ENCODE measurements at regions not wholly inside any gene's neighbourhood (a gene's known extent, or its start where the extent isn't known, plus 50 kb on each side); places are given as distances from the start of the nearest gene placed in this dataset.

DNA sequence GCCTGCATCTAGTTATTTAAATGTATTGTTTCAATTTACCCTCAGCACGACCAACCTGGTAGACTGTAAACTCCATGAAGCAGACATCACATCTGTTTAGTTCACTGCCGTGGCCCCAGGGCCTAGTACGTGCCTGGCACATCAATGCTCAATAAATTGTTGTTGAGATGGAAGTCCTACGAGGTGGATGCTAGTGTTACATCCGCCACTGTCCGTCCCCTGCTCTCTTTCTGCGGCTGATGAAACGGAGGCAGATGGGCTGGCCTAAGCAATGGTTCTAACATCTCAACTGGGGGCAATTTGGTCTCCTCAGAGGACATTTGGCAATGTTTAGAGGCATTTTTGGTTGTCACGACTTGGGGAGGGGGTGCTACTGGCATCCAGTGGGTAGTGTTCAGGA is 121.4 kb upstream of the IGSF21 start (continued):
- TF ChIP-seq, protein P1, sequence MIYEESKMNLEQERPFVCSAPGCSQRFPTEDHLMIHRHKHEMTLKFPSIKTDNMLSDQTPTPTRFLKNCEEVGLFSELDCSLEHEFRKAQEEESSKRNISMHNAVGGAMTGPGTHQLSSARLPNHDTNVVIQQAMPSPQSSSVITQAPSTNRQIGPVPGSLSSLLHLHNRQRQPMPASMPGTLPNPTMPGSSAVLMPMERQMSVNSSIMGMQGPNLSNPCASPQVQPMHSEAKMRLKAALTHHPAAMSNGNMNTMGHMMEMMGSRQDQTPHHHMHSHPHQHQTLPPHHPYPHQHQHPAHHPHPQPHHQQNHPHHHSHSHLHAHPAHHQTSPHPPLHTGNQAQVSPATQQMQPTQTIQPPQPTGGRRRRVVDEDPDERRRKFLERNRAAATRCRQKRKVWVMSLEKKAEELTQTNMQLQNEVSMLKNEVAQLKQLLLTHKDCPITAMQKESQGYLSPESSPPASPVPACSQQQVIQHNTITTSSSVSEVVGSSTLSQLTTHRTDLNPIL (CRISPR knock-in tag; IDR thresholded peaks at IDR 0.05; ENCODE audit: low read depth) = no peak

GRCh38 chr1:17990401-17990800 is 117.2 kb upstream of the IGSF21 start:
- ATAC-seq = no peak

GRCh38 chr1:17991996-17992395 is 115.6 kb upstream of the IGSF21 start:
- ATAC-seq = no peak

More at GRCh38 chr1:17990401-17990800, 117.2 kb upstream of the IGSF21 start:
- TF ChIP-seq BACH2 (CRISPR knock-in tag; IDR thresholded peaks at IDR 0.05; ENCODE audit: borderline replicate concordance) (no peak), SNAI2 (CRISPR knock-in tag; IDR thresholded peaks at IDR 0.05) (no peak), PPARA (CRISPR knock-in tag; IDR thresholded peaks at IDR 0.05; ENCODE audit: borderline replicate concordance) (no peak), GLIS3 (CRISPR knock-in tag; IDR thresholded peaks at IDR 0.05) (no peak), ZFP30 (CRISPR knock-in tag; IDR thresholded peaks at IDR 0.05) (no peak), ARNTL (CRISPR knock-in tag; IDR thresholded peaks at IDR 0.05; ENCODE audit: borderline replicate concordance, low read depth) (no peak), ZNF70 (CRISPR knock-in tag; IDR thresholded peaks at IDR 0.05) (no peak), ZFP3 (CRISPR knock-in tag; IDR thresholded peaks at IDR 0.05) (no peak), RARB (CRISPR knock-in tag; IDR thresholded peaks at IDR 0.05) (no peak), ZNF565 (CRISPR knock-in tag; conservative IDR thresholded peaks at IDR 0.05; ENCODE audit: low read depth) (no peak), TOX (CRISPR knock-in tag; IDR thresholded peaks at IDR 0.05; ENCODE audit: borderline replicate concordance) (no peak), TCF4 (CRISPR knock-in tag; IDR thresholded peaks at IDR 0.05; ENCODE audit: borderline replicate concordance) (no peak), ESRRG (CRISPR knock-in tag; IDR thresholded peaks at IDR 0.05) (no peak)
- TF ChIP-seq, protein P2, sequence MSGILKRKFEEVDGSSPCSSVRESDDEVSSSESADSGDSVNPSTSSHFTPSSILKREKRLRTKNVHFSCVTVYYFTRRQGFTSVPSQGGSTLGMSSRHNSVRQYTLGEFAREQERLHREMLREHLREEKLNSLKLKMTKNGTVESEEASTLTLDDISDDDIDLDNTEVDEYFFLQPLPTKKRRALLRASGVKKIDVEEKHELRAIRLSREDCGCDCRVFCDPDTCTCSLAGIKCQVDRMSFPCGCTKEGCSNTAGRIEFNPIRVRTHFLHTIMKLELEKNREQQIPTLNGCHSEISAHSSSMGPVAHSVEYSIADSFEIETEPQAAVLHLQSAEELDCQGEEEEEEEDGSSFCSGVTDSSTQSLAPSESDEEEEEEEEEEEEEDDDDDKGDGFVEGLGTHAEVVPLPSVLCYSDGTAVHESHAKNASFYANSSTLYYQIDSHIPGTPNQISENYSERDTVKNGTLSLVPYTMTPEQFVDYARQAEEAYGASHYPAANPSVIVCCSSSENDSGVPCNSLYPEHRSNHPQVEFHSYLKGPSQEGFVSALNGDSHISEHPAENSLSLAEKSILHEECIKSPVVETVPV (CRISPR knock-in tag; IDR thresholded peaks at IDR 0.05) = no peak
- TF ChIP-seq, protein P3, sequence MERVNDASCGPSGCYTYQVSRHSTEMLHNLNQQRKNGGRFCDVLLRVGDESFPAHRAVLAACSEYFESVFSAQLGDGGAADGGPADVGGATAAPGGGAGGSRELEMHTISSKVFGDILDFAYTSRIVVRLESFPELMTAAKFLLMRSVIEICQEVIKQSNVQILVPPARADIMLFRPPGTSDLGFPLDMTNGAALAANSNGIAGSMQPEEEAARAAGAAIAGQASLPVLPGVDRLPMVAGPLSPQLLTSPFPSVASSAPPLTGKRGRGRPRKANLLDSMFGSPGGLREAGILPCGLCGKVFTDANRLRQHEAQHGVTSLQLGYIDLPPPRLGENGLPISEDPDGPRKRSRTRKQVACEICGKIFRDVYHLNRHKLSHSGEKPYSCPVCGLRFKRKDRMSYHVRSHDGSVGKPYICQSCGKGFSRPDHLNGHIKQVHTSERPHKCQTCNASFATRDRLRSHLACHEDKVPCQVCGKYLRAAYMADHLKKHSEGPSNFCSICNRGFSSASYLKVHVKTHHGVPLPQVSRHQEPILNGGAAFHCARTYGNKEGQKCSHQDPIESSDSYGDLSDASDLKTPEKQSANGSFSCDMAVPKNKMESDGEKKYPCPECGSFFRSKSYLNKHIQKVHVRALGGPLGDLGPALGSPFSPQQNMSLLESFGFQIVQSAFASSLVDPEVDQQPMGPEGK (CRISPR knock-in tag; IDR thresholded peaks at IDR 0.05; ENCODE audit: borderline replicate concordance) = no peak

More at GRCh38 chr1:17991996-17992395, 115.6 kb upstream of the IGSF21 start:
- TF ChIP-seq ZNF70 (CRISPR knock-in tag; IDR thresholded peaks at IDR 0.05) (no peak), ZC3H10 (CRISPR knock-in tag; IDR thresholded peaks at IDR 0.05) (no peak), CSDC2 (CRISPR knock-in tag; IDR thresholded peaks at IDR 0.05) (no peak), BACH2 (CRISPR knock-in tag; IDR thresholded peaks at IDR 0.05; ENCODE audit: borderline replicate concordance) (no peak), OSR1 (CRISPR knock-in tag; IDR thresholded peaks at IDR 0.05) (no peak), ESRRG (CRISPR knock-in tag; IDR thresholded peaks at IDR 0.05) (no peak), PPARA (CRISPR knock-in tag; IDR thresholded peaks at IDR 0.05; ENCODE audit: borderline replicate concordance) (no peak), GLIS3 (CRISPR knock-in tag; IDR thresholded peaks at IDR 0.05) (no peak), TCF4 (CRISPR knock-in tag; IDR thresholded peaks at IDR 0.05; ENCODE audit: borderline replicate concordance) (no peak), TOX (CRISPR knock-in tag; IDR thresholded peaks at IDR 0.05; ENCODE audit: borderline replicate concordance) (no peak), ZNF8 (CRISPR knock-in tag; IDR thresholded peaks at IDR 0.05) (no peak), RARB (CRISPR knock-in tag; IDR thresholded peaks at IDR 0.05) (no peak)
- TF ChIP-seq, protein P3 (CRISPR knock-in tag; IDR thresholded peaks at IDR 0.05; ENCODE audit: borderline replicate concordance) = no peak
- TF ChIP-seq, protein P2 (CRISPR knock-in tag; IDR thresholded peaks at IDR 0.05) = no peak
- TF ChIP-seq, protein P4, sequence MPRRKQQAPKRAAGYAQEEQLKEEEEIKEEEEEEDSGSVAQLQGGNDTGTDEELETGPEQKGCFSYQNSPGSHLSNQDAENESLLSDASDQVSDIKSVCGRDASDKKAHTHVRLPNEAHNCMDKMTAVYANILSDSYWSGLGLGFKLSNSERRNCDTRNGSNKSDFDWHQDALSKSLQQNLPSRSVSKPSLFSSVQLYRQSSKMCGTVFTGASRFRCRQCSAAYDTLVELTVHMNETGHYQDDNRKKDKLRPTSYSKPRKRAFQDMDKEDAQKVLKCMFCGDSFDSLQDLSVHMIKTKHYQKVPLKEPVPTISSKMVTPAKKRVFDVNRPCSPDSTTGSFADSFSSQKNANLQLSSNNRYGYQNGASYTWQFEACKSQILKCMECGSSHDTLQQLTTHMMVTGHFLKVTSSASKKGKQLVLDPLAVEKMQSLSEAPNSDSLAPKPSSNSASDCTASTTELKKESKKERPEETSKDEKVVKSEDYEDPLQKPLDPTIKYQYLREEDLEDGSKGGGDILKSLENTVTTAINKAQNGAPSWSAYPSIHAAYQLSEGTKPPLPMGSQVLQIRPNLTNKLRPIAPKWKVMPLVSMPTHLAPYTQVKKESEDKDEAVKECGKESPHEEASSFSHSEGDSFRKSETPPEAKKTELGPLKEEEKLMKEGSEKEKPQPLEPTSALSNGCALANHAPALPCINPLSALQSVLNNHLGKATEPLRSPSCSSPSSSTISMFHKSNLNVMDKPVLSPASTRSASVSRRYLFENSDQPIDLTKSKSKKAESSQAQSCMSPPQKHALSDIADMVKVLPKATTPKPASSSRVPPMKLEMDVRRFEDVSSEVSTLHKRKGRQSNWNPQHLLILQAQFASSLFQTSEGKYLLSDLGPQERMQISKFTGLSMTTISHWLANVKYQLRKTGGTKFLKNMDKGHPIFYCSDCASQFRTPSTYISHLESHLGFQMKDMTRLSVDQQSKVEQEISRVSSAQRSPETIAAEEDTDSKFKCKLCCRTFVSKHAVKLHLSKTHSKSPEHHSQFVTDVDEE (CRISPR knock-in tag; IDR thresholded peaks at IDR 0.05) = no peak
- TF ChIP-seq, protein P1 (CRISPR knock-in tag; IDR thresholded peaks at IDR 0.05; ENCODE audit: low read depth) = no peak
